HG03045 (cell line): ENCODE measurements at regions not wholly inside any gene's neighbourhood (a gene's known extent, or its start where the extent isn't known, plus 50 kb on each side); places are given as distances from the start of the nearest gene placed in this dataset.
"Not testable (repeated sequence)": the region's sequence is repeated elsewhere in the genome, so short reads cannot be mapped to it uniquely, and the experiment has no call there.

Experiments used
- ATAC-seq: cut with Tn5 transposase; IDR thresholded peaks from one replicate; pipeline ENCODE4 v1.9.1; 2021; ENCODE audit warnings: mild to moderate bottlenecking, moderate library complexity; ENCODE audit not compliant: unreplicated experiment

DNA sequence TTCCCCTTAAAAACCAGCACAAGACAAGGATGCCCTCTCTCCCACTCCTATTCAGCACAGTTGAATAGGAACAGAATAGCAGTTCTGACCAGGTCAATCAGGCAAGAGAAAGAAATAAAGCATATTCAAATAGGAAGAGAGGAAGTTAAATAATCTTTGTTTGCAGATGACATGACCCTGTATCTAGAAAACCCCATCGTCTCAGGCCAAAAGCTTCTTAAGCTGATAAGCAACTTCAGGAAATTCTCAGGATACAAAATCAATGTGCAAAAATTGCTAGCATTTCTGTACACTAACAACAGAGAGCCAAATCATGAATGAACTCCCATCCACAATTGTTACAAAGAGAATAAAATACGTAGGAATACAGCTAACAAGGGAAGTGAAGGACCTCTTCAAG, 394.1 kb upstream of the NFIA start:
- not testable (repeated sequence) for ATAC-seq

DNA sequence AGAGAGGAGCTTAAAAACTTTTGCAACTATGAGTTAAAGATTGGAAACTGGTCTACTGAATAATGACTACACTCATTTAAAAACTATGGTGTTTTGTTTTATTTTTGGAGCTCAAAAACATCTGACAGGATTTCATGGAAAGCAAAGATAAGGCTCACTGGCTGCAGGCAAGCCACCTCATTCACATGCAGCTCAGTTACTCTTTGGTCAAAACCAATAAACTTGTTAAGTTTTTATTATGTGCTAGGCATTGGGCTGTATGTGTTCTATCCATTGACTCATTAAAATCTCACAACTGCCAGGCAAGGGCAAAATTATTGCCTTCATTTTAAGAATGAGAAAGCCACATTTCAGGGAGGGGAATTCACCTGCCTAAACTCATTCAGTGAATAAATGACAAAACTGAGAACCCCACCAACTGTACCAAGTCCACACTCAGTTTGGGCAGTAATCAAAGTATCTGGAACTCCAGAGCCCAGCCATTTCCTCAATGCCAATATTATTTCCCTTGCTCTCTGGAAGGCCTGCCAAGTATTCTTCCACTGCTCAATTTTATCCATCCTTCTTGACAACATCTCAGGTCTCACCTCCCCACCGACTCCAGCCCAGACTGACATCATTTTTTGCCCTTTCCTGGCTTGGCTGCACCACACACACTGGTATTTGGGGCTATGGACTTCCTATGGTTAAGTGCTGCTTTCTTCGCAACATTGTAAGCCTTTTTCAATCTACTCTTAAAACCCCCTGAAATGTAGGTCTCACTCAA, 401.1 kb upstream of the NFIA start:
- ATAC-seq: no peak

DNA sequence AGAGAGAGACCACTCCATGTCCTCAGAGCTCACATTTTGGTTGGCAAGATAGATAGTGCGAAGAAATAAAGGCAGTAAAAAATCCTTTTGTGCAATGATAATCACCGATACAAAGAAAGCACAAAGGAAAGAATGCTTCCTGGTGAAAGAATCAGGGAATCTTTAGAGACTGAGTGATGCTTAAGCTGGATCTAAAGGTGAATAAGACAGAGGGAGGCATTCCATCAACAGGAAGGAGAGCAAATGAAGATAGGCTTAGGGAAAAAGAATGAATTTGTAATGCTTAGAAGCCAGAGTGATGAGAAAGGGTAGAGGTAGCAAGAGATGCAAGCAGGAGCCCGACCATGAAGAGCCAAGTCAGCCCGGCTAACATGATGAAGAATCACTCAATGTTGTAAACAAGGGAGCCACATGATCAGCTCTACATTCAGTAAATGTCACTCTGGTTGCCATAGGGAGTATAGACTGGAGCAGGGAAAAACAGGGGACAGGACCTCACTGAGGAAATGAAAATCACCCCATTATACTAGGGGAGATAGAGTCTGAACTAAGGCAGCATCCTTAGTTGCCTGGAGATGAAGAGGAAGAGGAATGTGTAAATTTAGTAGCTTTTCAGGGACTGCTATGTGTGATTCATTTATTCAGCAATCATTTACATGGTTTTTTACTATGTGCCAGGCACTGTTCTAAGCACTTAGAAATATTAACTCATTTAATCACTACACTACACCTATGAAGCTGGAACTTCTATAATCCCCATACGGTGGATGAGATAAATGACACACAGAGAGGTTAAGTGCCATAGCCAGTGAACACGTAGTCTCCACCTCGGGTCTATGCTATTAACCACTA, 402.6 kb upstream of the NFIA start:
- no peak for ATAC-seq

DNA sequence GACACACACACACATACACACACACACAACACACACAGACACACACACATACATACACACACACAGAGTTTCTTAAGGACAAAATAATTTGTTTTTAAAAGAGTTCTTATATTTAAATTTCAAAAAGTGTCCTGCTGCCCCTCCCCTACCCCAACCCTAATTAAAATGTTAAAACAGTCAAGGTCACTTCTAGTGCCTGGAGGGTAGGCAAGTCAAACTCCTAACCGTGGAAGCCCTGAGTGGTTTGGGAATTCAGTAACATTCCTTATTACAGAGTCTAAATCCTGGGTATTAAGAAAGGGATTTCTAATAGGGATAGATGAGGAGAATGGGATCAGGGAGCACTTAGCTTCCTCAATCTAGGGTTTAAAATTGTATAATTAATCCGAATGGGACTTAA, 403.6 kb upstream of the NFIA start:
- ATAC-seq: no peak

DNA sequence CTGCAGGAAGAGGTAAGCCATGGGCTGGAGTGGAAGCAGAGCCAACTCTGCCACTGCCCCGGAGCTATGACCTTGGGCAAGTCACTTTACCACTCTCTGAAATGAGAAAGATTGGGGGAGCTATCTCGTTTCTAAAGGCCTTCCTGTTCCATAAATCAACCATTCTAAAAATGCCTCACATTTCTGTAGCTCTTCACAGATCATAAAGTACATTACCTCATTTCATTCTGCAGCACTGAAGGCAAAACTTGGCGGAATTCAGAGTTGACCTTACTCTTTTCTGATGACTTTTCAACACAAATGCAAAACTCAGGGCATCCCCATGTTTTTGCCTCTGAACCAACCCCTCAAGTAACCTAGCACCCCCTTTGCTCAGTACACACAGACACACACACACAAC, 404.0 kb upstream of the NFIA start:
- no peak for ATAC-seq

DNA sequence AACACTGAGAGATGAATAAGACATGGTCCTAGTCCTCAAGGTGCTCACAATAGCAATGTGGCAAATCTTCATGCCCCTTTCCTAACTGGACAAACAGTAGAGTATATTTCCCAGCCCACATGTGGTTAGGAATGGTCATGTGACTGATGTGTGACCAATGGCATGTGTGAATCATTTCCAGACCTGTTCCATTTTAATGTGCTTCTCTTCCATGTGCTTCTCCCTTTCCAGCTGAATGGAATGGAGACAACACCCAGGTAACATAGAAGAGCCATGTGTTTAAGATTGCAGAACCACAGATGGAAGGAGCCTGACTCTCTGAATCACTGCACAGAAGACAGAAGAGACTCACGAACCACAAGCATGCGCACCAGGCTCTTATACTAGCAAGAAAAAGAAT, 409.9 kb upstream of the NFIA start:
- ATAC-seq: no peak

DNA sequence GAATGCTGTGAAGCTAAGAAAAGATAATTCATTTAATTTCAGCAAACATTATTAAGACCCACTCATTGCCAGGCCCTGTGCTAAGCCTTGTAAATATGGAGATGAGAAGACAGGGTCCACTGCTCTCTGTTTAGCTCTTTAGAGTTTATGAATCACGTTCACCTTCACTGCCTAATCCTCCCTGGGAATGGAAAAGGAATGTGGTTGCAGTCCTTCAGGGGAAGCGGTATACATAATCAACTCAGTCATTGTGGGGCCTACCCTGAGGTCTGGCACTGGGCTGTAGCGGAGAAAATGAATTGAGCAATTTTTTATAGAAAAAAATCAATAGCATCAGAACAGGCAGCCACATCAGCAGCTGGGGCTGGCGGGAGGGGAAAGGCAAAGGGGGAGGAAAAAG, 412.1 kb upstream of the NFIA start:
- no peak for ATAC-seq

DNA sequence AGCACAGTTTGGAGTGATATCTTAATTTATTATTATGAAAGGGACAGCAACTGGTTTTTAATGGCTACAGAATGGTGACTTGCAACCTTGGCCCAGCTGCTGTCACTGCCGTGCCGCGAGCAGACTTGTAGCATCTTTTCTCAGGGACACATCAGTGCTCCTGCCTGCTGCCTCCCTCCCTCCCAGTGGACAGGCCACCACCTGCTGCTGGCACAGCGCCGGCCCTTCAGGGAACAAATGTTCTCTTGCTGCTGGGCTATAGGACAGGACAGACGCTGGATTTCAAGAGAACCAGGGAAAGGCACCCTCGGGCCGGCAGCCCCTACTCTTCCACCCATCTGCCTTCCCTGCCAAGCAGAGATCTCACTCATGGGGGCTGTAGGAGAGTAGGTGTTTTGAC, 413.8 kb upstream of the NFIA start:
- no peak for ATAC-seq

DNA sequence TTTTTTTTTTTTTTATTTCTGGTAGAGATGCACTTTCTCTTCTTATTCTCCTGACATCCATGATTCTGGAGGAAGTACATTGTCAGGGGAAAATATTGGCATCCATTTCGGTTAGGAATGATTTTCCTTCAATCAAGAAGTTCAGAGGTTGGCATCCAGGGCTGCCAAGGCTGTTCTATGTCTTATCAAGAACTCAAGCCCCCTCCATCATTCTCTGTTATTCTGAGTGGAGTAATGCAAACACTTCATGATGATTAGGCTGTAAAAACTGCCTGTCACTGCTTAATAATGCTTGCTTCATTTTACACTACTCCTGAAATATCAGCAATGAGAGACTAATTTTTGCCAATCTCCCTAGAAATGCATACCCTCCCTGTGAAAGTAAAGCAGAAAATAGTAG, 417.1 kb upstream of the NFIA start:
- no peak for ATAC-seq

DNA sequence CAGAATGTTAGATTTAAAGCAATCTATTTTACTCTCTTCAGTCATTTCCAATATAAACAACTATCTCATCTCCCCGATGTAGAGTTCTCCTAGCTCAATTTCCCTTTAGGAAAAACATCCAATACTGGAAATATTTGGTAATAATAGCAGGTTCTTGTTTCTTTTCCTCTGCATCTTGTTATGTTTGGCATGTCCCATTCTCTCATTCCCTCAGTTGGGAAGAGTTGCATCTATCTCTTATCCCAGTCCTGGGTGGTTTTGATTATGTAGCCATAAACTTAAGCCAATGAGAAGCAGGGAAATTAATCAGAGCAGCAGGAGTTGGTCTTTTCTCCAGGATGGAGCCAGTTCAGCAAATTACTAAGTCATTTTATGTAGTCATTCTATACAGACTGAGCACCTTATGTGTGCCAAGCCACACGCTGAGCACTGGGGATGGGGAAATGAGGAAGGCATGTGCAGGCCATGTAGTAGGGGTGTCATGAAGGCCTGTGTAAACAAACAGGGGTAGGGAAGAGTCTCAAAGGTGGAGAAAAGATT, 418.2 kb upstream of the NFIA start:
- no peak for ATAC-seq

DNA sequence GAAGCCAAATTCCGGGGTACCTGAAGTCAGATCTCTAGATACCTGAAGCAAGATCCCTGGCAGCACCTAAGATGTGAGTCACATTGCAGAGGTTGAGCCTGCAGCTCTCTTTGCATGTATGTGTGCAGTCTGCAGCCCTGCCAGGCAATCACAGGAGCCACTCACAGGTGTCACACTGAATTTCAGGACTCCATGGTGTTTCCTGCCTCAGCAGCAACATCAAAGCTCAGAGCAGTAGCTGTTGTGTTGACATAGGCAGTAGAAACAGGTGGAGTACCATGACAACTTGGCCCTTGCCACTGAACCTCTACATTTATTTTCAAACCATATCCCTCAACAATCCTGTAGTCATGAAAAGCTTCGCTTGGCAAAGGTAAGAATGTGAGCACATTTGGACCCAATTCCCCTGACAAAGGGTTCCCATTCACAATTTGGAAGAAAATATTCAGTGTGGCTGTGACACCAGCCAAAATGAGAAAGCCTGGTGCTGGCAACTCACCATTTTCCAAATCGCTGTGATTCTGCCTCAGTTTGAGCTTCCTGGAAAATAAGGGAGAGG, 419.8 kb upstream of the NFIA start:
- ATAC-seq: no peak

DNA sequence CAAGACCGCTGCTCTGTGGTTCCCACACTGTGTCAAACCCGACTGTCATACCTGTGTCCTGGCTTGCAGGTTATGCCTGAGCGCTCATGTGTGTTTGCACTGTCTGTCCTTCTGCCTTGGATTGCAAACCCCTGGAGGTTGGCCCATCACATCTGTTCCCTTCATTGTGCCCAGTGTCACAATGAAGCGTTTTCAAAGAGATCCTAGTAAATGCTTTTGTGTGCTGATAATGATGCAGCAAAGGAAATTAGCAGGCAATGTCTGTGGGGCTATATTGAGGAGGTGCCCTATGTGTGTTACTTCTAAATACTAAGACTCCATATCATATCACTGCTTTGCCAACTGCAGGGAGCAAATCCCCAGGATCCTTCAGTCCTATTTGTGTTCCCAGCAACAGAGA, 424.4 kb upstream of the NFIA start:
- ATAC-seq: no peak

DNA sequence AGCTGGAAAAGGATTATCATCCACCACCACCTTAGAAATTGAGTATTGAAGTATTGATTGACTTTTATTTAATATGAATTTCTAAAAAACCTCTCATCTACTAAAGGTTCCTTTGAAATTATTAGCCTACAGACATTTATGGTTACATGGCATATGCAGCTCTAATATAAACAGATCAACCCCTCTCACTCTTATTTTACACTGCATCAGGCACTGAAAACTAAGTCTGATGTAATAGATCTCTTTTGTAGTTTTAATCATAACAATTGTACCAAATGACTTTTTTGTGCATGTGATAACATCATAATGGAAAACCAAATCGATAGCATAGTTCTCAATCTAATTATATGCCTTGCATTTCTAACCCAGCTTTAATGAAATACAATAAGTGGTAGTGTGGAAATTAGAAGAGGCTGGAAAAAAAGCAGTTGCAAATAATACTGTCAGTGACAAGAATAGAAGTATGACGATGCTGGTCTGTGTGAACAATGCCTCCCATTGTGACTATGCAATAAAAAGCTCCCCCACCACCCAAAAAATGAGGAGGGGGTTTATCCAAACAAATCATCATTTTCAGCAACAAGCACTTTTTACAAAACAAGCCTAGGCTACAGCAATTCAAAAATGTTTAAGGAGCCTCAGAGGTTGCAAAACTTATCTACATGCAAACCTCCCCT, 426.5 kb upstream of the NFIA start:
- ATAC-seq: no peak

DNA sequence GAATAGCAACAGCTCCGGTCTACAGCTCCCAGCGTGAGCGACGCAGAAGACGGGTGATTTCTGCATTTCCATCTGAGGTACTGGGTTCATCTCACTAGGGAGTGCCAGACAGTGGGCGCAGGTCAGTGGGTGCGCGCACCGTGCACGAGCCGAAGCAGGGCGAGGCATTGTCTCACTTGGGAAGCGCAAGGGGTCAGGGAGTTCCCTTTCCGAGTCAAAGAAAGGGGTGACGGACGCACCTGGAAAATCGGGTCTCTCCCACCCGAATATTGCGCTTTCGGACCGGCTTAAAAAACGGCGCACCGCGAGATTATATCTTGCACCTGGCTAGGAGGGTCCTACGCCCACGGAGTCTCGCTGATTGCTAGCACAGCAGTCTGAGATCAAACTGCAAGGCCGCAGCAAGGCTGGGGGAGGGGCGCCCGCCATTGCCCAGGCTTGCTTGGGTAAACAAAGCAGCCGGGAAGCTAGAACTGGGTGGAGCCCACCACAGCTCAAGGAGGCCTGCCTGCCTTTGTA, 442.3 kb upstream of the NFIA start:
- ATAC-seq: not testable (repeated sequence)

DNA sequence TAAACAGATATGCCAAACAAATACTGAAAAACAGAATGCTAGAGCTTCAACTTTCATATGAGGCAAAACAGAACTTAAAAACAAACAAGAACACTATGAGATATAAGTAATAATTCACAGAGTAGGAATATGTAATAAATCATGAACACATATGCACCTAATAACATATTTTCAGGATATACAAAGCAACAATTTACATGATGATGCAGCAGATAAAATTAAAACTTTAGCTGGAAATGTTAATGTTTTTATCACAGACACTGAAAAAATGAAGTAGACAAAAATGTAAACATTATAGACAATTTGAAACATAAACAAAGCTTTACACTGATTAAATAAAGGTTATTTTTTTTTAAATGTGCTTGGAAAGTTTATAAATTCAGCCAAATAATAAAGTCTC, 443.1 kb upstream of the NFIA start:
- ATAC-seq: no peak

DNA sequence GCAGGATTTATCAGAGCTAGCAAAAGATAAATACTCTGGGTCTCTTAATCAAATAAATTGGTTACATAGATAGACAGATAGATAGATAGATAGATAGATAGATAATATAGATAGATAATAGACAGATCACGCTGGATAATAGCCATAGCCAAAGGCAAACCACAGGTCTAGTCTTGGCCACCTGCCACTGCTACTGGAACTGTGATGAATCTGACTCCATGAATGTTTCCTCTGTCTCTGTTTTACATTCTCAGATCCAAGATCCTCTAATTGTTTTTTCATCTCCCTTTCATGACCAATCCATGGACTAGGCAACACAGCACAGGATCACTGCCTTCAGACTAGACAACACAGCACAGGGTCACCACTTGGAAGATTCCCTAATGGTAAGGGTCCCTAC, 444.7 kb upstream of the NFIA start:
- no peak for ATAC-seq

DNA sequence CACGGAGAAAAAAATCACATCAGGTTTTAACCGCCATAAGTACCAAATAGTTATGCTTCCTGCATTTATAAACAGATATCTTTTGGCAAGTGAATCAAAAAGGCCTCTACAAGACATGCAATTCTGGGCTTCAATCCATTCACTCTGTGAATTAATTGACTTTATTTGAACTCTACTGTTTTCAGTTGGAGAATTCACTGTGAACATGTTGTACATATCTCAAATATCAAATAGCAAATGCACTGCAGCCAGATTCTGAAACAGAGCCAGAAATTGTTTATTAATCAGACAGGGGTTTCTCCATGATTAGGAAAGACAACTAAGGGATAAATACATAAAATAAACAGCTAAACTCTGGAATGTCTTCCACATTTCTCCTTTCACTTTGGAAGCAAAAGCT, 445.4 kb upstream of the NFIA start:
- ATAC-seq: no peak

DNA sequence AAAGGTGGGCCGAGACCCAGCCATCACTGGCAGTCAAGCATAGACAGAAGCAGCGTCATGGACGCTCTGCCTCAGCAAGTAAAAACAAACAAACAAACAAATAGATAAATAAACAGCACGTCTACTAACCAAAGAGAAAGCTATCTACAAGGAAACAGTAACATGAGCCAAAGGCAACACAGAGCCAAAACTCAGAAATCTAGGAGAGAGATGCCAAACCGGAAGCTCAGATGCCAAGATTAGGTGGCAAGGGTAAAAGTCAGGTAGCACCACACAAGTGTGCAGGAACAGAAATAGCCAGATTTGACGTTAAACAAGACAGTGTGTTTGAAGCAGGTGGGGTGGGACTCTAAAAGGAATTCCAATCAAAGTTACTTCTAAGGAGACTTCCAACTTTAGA, 448.3 kb upstream of the NFIA start:
- no peak for ATAC-seq

DNA sequence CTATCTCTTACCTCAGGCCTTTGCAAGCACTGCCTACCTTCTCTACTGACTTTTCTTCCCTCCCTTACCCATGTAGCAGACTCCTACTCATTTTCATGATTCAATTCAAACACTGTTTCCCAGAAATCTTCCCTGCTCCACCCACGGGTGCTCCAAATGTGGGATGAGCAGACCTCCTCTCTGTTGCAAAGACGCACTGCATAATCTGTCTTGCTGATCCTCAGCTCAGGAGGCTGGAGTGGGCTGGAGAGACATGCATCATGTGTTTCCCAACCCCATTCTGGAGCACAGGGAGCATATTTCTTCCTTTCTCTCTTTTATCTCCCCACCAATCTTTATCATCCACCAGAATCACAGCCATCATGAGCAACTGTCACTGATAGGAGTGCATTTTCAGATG, 459.9 kb upstream of the NFIA start:
- ATAC-seq: no peak

DNA sequence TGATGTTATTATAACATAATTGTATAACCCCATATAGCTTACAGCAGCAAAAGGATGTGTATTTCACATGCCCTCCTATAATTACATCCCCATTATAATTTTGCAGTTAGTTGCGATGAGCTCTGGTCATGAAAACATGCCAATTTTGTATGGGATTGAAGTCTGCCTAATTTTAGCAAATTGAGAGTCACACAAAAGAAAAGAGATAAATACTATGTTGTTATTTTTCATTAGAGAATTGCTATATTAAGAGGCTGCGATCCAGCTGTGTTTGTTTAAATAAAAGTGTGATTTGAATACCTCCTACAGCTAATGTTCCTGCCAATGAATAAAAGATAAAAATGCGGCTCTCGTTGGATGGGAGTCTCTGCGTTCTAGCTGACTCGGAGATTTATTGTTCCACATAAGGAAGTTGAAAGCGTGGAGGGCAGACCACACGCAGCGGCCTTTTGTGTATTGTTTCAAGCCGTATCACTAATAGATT, 461.0 kb upstream of the NFIA start:
- no peak for ATAC-seq

DNA sequence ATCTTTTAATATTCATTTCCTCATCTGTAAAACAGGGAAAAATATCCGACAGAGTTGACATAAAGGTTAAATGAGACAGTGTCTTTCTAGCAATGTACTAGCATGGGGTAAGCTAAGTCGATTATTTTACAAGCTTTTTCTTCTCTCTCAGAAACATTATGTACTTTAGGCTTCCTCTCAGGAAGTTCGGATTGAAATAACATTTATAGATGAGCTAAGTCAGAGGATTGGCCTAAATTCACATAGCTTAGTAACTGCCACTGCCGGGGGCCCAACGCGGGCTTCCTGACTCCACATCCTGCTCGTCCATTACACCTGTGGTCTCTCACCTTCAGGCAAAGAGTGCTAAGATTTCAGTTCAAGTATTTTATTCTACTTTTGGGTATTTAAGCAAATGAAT, 462.3 kb upstream of the NFIA start:
- no peak for ATAC-seq
